ENCODE measurements at regions not wholly inside any gene's neighbourhood (a gene's known extent, or its start where the extent isn't known, plus 50 kb on each side); places are given as distances from the start of the nearest gene placed in this dataset.

- Histone ChIP-seq H3K4ac (ENCODE audit: low read depth, low read length) (no peak overlapping the region), H3K23ac (ENCODE audit: insufficient read length, low read depth, low read length) (no peak overlapping the region), H4K91ac (ENCODE audit: insufficient read length, low read depth, low read length) (no peak overlapping the region), H4K5ac (ENCODE audit: insufficient read length, low read depth, low read length) (no peak overlapping the region), H3K9me3 (ENCODE audit: control insufficient read depth, low read depth, low read length) (no peaks in the 10 kb centered on the region), H3K27ac (ENCODE audit: insufficient read length, low read depth, low read length) (no peak overlapping the region), H2AFZ (ENCODE audit: low read length) (no peak overlapping the region), H2BK15ac (ENCODE audit: low read depth, low read length) (no peak overlapping the region), H3K79me2 (ENCODE audit: insufficient read depth, low read length) (no peaks in the 10 kb centered on the region), H3K56ac (ENCODE audit: insufficient read length, low read depth, low read length) (no peak overlapping the region), H3K9ac (ENCODE audit: extremely low read depth, insufficient read length, low read length) (no peak overlapping the region), H4K8ac (replicated peaks; ENCODE audit: insufficient read length, low read depth, low read length) (no peak overlapping the region), H2AK5ac (ENCODE audit: insufficient read length, low read length) (no peak overlapping the region), H3T11ph (ENCODE audit: low read length) (no peak overlapping the region), H3K27me3 (ENCODE audit: insufficient read depth, low read length) (no peaks in the 10 kb centered on the region), H3K18ac (ENCODE audit: insufficient read length, low read depth, low read length) (no peak overlapping the region), H2BK20ac (ENCODE audit: low read depth, low read length, poor library complexity, severe bottlenecking) (no peak overlapping the region), H3K4me2 (ENCODE audit: insufficient read depth, insufficient read length, low read length) (no peak overlapping the region), H2BK5ac (ENCODE audit: insufficient read length, low read length) (no peak overlapping the region), H3K79me1 (ENCODE audit: insufficient read depth, low read depth, low read length, poor library complexity, severe bottlenecking) (no peaks in the 10 kb centered on the region), H3K14ac (ENCODE audit: insufficient read depth, low read length) (no peak overlapping the region), H3K4me1 (ENCODE audit: insufficient read depth, low read length) (no peaks in the 10 kb centered on the region), H2BK12ac (ENCODE audit: insufficient read length, low read depth, low read length) (no peak overlapping the region), H4K20me1 (ENCODE audit: control insufficient read depth, insufficient read depth, insufficient read length) (no peaks in the 10 kb centered on the region), H2BK120ac (ENCODE audit: low read depth, low read length, poor library complexity, severe bottlenecking) (no peak overlapping the region), H3K23me2 (ENCODE audit: insufficient read length, low read depth, low read length, poor library complexity, severe bottlenecking) (peaks cover 12% of the 10 kb centered on the region)
- Mint-ChIP-seq H3K4me3 (peak overlapping the region in 1 of 2 experiments; percentile 0; a peak in 1 of 5 replicates), H3K27ac (peak overlapping the region in 2 of 3 experiments; percentile 86 to 91; a peak in 4 of 7 replicates), H3K36me3 (ENCODE audit: insufficient read depth in 1 of 3, low read depth in 3 of 3) (peaks cover 0 to 5% (median 0%) of the 10 kb centered on the region in 3 experiments; a peak in 2 of 7 replicates), H3K9me3 (no peaks in the 10 kb centered on the region), H3K27me3 (ENCODE audit: low read depth) (peaks cover 2% of the 10 kb centered on the region; the same call in 1 of the 2 replicates), H3K4me1 (peaks cover 23 to 31% of the 10 kb centered on the region in 2 experiments)
- DNase-seq: no peak
- TF ChIP-seq, protein P1, sequence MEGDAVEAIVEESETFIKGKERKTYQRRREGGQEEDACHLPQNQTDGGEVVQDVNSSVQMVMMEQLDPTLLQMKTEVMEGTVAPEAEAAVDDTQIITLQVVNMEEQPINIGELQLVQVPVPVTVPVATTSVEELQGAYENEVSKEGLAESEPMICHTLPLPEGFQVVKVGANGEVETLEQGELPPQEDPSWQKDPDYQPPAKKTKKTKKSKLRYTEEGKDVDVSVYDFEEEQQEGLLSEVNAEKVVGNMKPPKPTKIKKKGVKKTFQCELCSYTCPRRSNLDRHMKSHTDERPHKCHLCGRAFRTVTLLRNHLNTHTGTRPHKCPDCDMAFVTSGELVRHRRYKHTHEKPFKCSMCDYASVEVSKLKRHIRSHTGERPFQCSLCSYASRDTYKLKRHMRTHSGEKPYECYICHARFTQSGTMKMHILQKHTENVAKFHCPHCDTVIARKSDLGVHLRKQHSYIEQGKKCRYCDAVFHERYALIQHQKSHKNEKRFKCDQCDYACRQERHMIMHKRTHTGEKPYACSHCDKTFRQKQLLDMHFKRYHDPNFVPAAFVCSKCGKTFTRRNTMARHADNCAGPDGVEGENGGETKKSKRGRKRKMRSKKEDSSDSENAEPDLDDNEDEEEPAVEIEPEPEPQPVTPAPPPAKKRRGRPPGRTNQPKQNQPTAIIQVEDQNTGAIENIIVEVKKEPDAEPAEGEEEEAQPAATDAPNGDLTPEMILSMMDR (conservative IDR thresholded peaks at IDR 0.05): no peak
- no CpG with 5 or more reads among the region's 4 CpGs for WGBS (ENCODE audit: extremely low coverage, insufficient read length, low lambda C conversion rate)
Observed at GRCh38 chr6:27834879-27835549, 77.2 kb downstream of the OR2B2 start.
